ENCODE measurements at regions not wholly inside any gene's neighbourhood (a gene's known extent, or its start where the extent isn't known, plus 50 kb on each side); places are given as distances from the start of the nearest gene placed in this dataset.
"Not testable (repeated sequence)": the region's sequence is repeated elsewhere in the genome, so short reads cannot be mapped to it uniquely, and the experiment has no call there.

DNA sequence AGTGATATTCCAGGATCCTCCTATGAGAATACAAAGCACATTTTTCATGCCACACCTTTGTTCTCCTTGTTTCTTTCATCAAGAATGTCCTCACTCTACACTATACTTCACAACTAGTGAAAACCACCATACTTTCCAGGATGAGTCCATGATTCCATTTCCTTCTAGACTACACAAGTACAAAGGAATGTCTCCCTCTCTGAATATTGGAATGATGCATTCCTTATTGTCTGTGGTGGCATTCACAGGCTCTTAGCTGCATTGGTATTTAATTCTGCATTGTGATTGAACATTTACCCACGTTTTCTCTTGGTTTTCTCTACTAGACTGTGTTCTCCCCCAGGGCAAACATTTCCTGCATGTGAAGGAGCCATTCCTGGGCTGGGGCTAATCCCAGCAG lies 217.5 kb downstream of the RAP2B start:
- no peak for DNase-seq

DNA sequence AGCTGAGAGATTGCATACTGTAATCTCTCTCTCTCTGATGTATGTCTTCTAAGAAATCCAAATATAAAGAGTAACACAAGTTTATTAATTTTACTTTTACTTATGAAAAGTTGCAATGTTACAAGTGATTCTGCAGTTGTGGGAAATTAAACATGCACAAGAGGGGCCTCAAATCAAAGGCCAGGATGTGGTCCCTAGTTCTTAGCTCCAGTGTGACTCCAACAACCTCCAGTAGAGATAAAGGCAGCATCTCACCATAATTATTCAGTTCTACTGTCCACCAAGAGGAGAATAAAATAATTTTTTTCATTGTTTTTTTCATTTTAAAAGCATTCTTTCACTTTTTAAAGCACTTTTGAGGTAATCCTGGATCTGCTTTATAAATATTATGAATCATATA lies 223.3 kb downstream of the RAP2B start:
- no peak for DNase-seq

DNA sequence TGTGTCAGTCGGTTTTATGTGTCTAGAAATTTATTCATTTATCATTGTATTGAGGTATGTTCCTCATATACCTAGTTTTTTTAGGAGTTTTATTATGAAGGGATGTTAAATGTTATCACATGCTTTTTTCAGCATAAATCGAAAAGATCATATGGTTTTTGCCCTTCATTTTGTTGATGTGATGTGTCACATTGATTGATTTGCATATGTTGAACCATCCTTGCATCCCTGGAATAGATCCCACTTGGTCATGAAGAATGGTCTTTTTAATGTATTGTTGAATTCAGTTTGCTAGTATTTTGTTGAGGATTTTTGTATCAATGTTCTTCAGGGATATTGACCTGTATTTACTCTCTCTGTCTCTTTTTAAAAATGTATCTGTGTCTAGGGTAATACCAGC lies 230.3 kb downstream of the RAP2B start:
- no peak for DNase-seq

DNA sequence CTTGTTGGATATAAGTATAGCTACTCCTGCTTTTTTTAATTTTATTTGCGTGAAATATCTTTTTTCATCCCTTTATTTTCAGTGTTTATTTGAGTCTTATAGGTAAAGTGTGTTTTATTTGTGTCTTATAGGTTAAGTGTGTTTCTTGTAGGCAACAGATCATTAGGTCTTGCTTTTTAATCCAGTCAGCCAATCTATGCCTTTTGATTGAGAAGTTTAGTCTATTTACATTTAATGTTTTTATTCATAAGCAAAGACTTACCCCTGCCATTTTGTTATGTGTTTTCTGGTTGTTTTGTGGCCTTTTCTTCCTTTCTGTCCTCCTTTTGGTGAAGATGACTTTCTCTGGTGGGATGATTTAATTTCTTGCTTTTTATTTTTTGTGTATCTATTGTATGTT lies 232.0 kb downstream of the RAP2B start:
- DNase-seq: no peak

DNA sequence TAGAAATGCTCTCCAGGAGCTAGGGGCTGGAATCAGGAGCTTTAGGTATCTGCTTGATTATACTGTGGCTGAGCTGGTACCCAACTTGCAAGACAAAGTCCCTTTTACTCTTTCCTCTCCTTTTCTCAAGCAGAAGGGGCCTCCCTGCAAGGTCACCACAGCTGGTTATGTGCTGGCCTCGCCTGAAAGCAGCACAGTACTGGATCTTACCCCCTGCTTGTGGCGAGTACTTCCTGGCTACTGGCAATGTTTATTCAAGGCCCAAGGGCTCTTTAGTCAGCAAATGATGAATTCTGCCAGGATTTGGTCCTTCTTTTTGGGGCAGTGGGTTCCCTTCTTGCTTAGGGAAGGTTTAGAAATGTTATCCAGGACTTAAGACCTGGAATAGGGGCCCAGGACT lies 234.6 kb downstream of the RAP2B start:
- no peak for DNase-seq

DNA sequence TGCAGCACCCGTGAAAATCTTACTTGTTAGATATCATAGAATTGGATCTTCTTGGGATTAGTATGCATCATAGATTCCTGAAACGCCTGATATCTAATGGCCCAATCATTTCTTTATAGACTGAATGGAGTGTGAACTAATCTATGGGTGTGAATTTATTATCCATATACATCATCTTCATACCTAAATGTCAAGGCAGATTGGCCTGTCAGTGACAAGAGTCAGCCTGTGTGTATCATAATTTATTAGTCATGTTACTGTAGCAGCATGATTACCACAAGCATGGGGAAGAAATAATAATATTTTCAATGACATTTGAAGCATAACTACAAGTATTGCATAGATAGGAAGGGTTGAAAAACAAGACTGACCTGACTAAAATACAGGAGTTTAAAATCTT lies 235.8 kb downstream of the RAP2B start:
- no peak for DNase-seq

DNA sequence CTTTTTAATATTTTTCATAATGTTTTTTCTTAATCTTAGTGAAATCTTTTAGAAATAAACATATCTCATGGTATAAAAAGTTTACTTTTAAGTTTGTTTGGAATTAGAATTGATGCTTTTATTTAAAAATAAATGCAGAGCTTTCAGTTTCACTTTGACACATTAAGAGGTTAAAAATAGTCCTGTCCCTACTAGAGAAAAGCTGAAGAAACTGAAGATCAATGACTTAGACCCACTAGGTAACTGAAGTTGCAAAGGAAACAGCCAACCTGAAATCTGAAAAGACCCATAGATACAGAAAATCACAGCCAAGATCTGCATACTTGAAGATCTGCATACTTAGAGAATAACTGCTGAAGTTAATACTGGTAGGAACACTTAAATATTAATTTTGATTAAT lies 237.6 kb downstream of the RAP2B start:
- DNase-seq: no peak

DNA sequence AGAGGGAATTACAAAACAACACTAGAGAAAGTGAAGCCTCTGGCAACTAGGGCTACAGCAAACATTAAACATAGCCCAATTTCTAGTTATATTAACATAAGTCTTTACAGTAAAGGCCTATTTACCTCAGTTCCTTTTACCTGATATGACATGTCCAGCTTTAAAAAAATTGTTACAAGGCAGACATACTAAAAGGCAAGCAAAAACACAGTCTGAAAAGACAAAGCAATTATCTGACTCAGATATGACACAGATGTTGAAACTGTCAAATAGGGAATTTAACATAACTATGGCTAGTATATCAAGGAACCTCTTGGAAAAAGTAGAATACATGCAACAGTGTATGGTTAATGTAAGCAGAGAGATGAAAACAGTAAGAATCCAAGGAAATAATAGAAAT lies 238.6 kb downstream of the RAP2B start:
- no peak for DNase-seq

DNA sequence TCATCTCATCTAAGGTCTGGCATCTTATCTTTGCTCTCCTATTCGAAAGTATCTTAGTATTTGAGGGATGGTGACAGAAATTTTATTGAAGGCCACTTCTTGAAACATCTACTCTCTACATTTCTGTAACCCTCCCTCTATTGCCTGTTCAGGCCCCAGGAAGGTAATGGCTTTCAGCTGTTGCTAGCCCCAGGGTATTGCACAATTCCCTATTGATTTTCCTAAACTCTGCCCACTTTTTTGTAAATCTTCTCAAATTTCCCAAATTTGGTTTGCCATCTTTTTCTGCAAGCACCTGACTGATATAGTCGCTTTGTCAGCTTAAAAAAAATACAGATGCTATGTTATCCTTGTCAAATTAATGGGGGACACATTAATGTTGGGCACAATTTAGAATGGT lies 242.1 kb downstream of the RAP2B start:
- no peak for DNase-seq

DNA sequence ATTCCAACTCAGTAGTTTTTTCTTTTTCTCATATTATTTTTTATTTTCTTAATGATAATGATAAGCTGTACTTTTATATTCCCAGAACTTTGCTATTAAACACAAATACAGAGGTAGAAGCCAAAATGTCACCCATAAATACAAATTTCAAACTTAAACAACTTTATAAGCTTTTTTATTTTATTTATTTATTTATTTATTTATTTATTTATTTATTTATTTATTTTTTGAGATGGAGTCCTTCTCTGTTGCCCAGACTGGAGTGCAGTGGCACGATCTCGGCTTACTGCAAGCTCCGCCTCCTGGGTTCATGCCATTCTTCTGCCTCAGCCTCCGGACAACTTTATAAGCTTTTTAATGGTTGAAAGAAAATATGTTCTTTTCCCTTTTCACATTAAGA lies 243.3 kb downstream of the RAP2B start:
- DNase-seq: not testable (repeated sequence)

DNA sequence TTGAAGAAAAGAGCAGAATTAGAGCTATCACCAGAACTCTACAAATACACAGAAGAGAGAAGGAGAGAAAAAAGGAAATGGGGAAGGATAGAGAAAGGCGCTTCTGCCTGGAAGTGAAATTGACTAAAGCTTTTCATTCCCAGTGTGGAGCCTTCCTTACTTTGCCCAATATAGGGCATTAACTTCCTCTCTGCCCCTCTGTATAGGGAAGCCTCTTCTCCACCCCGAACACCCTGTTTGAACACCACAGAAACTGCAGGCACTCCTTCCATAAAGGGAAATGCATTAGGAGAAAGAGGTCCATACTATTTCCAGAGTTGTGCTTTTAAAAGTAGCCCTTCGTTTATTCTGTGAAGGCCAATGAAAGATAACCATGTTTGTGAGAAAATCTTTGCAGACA lies 248.5 kb downstream of the RAP2B start:
- DNase-seq: no peak

DNA sequence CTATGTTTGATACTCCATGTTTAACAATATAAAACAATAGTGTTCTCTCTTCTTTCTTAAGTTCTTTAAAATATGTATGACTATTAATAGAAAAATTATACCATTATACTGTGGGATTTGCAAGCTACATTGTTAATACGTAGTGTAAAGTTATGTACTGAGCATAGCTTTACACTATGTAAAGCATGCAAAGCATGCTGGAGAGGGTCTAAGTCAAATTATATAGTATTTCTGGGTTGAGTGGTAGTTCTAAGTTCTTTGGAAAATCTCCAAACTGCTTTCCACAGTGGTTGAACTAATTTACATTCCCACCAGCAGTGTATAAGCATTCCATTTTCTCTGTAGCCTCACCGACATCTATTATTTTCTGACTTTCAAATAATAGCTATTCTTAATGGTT lies 253.0 kb downstream of the RAP2B start:
- DNase-seq: no peak

DNA sequence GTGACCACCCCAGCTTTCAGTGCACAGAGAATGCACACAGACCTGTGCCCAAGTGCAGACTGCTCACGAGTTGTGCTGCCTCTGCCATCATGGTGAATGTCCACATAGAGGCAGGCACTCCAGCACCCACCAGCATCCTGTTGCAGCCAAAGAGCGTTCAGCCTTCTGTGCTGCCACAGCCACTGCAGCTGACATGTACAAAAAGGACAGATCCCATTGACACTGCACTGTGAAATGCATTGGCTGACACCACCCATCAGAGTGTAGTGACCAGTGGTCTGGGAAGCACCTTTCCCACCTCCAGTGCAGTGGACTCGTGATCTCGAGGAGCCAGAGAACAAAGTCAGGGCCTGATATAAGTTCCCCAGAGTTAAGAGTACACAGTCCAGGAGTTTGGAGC lies 260.3 kb downstream of the RAP2B start:
- DNase-seq: no peak

DNA sequence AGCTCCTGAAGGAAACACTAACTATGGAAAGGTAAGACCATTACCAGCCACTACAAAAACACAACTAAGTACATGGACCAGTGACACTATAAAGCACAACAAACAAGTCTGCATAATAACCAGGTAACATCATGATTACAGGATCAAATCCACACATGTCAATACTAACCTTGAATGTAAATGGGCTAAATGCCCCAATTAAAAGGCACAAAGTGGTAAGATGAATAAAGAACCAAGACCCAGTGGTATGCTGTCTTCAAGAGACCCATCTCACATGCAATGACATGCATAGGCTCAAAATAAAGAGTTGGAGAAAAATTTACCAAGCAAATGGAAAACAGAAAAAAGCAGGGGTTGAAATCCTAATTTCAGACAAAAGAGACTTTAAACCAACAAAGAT lies 261.8 kb downstream of the RAP2B start:
- DNase-seq: not testable (repeated sequence)

DNA sequence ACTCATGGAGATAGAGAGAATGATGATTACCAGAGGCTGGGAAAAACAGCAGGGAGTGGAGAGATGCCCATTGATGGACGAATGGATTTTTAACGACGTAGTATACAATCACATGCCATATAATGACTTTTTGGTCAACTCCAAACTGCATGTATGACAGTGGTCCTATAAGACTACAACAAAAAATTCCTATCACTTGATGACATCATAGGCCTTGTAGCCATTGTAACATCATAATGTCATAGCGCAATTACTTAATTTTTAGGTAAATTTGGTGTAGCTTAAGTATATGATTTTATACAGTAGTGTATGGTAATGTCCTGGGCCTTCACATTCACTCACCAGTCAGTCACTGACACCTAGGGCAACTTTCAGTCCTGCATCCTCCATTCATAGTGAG lies 264.3 kb downstream of the RAP2B start:
- DNase-seq: no peak

DNA sequence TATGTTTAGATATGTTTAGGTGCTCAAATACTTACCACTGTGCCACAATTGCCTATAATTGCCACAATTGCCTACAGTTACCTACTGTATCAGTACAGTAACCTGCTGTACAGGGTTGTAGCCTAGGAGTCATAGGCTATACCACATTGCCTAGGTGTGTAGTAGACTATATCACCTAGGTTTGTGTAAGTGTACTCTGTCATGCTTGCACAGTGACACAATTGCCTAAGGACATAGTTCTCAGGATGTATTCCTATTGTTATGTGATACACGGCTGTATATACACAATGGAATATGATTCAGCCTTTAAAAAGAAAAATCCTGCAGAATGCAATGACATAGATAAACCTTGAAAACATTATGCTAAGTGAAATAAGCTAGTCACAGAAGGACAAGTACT lies 264.8 kb downstream of the RAP2B start:
- DNase-seq: no peak

DNA sequence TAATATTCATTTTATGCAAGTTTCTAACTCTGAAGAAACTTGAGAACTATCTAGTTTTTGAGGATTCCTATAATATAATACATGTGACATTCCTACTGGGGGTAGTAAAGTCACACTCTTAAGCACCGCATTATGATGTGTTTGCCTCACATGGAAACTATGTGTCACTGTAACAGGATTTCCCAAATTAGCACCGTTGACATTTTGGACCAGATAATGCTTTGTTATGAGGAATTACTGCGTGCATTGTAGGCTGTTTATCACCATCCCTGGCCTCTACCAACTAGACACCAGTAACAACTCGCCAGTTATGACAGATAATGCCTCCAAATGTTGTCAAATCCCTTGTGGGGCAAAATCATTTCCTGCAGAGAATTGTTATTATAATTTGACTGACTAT lies 267.8 kb downstream of the RAP2B start:
- no peak for DNase-seq

DNA sequence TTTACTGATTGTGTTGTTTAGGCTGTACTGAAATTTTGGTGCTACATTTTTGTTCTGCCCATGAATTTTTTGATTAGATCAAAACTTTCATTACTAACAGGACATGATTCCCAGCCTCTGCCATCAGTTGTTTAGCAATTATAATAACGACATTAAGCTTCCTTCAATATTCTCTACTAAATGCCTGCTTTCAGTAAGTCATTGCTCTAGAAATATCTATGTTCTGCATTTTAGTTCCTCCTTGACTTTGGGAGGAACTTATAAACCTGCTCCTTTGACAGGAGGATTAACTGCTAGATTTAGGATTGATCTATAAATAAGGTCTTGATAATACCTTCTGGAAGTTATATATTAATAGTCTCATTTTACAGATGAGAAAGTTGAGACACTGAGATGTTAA lies 269.1 kb downstream of the RAP2B start:
- DNase-seq: no peak

DNA sequence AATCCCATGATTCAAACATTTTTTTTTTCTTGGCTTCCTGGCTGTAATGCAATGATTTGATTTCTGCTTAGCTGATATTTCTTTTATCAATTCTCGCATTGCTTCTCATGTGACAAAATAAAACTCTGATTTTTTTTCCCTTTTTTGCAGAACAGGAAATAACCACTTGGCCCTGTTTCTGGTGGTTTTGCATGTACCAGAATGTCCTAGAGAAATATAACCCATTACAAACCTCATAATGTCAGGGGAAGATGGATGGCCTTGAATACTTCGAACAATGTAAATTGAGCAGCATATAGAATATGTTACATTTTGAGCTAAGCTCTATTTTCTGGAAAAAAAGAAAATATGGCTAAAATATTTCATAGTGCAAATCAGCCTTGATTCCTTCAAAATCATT lies 275.6 kb downstream of the RAP2B start:
- no peak for DNase-seq

DNA sequence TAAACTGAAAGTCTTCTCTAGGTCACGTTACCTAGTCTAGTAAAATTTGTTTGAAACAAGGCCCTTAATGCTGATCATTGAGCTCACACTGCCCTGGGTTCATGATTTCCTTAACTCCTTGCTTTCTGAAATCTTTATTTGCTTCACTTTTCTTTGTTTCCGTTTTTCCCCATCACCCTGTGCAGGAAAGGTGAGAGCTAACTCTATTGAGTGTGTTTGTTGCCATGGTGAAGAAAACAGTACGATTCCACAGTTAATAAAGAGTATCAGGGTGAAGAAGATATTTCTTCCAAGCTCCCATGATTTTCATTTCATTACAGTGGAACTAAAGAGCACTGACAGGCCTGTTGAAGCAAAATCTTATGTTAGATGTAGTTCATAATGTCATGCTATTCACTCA lies 276.2 kb downstream of the RAP2B start:
- DNase-seq: no peak

DNA sequence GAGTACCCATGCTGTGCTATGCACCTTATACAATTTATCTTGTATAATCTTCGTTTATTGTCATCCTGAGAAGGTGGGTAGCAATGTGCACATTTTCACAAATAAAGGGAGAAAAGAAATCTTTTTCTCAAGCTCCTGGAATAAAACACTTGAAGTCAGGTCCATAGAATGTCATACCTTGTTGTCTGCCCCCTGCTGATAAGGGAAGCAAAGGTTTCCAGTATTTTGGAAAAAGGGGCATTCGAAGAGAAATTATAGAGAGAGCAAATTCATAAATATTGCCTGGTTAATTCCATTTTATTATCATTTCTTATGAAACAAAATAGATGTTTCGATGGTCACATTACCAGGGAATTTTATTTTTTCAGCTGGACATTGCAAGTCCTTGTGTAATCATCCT lies 277.8 kb downstream of the RAP2B start:
- no peak for DNase-seq

DNA sequence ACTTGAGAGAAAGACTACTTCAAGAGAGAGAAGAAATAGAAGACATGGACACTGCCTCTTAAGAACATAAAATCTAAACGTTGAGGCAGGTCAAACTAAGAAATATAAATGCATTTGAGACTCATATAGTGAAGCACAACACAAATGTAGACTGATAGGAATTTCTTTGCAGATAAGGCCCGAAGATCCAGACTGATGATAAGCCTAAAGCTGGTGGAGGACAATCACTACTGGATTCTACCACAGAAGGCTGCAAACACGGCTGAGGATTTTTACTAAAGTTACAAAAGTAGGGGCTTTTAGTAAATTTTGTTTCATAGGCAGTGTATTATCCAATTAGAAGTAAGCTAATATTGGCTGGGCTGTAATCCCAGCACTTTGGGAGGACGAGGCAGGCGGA lies 278.3 kb downstream of the RAP2B start:
- DNase-seq: no peak

DNA sequence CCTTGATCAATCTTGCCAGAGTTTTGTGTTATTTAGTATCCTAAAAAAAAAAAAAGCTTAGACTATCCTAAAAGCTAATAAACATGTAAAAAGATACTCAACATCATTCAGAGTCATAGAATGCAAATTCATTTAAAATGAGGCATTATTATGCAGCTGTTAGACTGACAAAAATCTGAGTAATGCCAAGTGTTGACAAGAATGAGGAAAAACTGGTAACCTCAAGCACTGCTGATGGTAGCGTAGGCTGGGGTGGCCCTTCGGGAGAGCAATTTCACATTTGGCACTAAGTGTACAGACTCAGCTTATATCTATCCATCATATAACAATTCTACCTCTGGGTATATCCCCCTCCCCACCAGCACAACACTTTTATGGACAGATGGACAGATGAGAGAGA lies 280.4 kb downstream of the RAP2B start:
- DNase-seq: no peak

DNA sequence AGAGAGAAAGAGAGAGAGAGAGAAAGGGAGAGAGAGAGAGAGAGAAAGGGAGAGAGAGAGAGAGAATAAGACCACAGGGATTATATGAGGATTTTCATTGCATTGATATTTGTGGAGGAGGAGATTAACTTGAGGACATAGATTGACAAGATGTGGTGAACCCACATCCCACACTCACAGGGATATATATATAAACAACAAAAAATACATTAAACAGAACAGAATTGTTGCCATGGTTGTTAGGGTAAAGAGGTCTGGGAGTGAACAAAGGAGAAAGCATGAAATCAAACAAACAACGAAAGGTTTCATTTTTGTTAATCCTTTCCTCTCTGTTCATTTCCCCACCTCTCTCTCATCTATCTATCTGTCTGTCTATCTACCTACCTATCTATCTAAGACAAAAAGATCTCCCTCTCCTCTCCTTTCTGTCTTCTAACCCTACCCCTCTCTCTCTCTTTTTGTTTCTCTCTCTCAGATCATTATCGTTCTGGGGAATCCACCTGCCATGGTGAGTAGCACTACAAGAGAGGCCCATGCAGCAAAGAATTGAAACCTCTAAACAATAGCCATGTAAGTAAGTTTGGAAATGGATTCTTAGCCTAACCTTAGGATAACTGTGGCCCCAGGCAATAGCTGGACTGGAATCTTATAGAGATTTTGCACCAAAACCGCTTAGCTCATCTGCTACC lies 280.9 kb downstream of the RAP2B start:
- DNase-seq: no peak

DNA sequence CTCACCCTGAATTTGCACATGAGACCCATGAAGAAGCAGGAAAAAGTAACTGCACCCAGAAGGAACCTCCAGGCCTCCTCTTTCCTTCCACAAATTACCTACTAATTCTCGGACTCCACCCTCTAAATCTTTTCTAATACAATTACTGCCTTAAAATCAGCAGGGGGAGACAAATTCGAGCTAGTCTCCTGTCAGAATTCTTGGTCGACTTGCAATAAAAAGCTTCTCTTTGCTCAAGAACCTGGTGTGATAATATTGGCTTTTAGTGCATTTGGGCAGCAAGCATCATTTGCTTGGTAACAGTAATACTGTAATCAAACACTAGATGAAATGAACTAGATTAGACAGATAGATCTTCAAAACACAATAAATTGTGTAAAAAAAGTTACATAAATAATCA lies 281.9 kb downstream of the RAP2B start:
- DNase-seq: no peak

DNA sequence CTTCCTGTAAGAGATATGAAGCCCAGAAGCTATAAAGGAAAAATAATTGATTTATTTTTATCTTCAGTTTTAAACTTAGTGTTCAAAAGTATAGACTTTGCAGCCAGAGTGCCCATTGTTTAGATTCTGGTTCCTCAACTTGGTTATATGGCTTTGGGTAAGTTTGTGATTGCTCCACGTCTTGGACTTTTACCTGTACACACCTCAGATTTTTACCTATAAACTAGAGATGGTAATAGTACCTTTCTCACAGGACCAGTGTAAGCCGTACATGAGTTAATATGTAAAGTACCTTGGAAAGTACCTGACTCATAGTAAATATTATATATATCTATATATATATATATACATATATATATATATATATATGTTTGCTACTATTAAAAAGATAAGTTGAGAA lies 283.8 kb downstream of the RAP2B start:
- DNase-seq: no peak
